22Rv1 (cell line): ENCODE measurements at regions not wholly inside any gene's neighbourhood (a gene's known extent, or its start where the extent isn't known, plus 50 kb on each side); places are given as distances from the start of the nearest gene placed in this dataset.

Experiments used
- H3K27ac ChIP-seq: fragments of 450-650 bp; 2 replicates; pipeline ENCODE4 v1.5.1; 2017
- CTCF ChIP-seq: fragments of 450-650 bp; IDR thresholded peaks from 2 replicates; pipeline ENCODE4 v1.5.1; 2017; ENCODE audit warnings: mild to moderate bottlenecking
- ZFX ChIP-seq: fragments of 450-650 bp; IDR thresholded peaks from 2 replicates; pipeline ENCODE4 v1.6.1; 2017; ENCODE audit warnings: antibody characterized with exemption, borderline replicate concordance

GRCh38 chr12:92506891-92507290, 195.9 kb upstream of the PLEKHG7 start:
- H3K27ac ChIP-seq: no peak overlapping the region
- TF ChIP-seq CTCF (no peak), ZFX (no peak)

- TF ChIP-seq ZFX: no peak
- no peak for TF ChIP-seq CTCF
- H3K27ac ChIP-seq: no peak overlapping the region
Measured at GRCh38 chr12:92506460-92506859, 196.3 kb upstream of the PLEKHG7 start.

- no peak for TF ChIP-seq ZFX
- no peak for TF ChIP-seq CTCF
- H3K27ac ChIP-seq: no peak overlapping the region
Measured at GRCh38 chr12:92505254-92506231, 197.2 kb upstream of the PLEKHG7 start.

GRCh38 chr12:92504594-92504981, 198.2 kb upstream of the PLEKHG7 start:
- H3K27ac ChIP-seq: no peak overlapping the region
- no peak for TF ChIP-seq ZFX
- no peak for TF ChIP-seq CTCF

GRCh38 chr12:92503971-92504593, 198.7 kb upstream of the PLEKHG7 start:
- TF ChIP-seq ZFX (no peak), CTCF (no peak)
- no peak overlapping the region for H3K27ac ChIP-seq

GRCh38 chr12:92503029-92503931, 199.5 kb upstream of the PLEKHG7 start:
- H3K27ac ChIP-seq: no peak overlapping the region
- no peak for TF ChIP-seq CTCF
- TF ChIP-seq ZFX: no peak
